KBM-7 (cell line): ENCODE measurements at regions not wholly inside any gene's neighbourhood (a gene's known extent, or its start where the extent isn't known, plus 50 kb on each side); places are given as distances from the start of the nearest gene placed in this dataset.
"Not testable (repeated sequence)": the region's sequence is repeated elsewhere in the genome, so short reads cannot be mapped to it uniquely, and the experiment has no call there.

ENCODE experiments used
- DNase-seq: peaks from one replicate; pipeline ENCODE4 v3.0.0-alpha.2; 2015
- in situ Hi-C: fragments of 300-500 bp; cut with MboI; formaldehyde crosslinking; loops from 2 replicates; pipeline ENCODE4 v1.14.3; 2020; ENCODE audit warnings: low sequenced_read_pairs, low pct_unique_long_range_greater_than_20kb, mixed read lengths

- DNase-seq, result no peak
- in situ Hi-C loops, result no loop called here
Measured at GRCh38 chr10:25076506-25077177, 60.2 kb downstream of the THNSL1 start.

DNA sequence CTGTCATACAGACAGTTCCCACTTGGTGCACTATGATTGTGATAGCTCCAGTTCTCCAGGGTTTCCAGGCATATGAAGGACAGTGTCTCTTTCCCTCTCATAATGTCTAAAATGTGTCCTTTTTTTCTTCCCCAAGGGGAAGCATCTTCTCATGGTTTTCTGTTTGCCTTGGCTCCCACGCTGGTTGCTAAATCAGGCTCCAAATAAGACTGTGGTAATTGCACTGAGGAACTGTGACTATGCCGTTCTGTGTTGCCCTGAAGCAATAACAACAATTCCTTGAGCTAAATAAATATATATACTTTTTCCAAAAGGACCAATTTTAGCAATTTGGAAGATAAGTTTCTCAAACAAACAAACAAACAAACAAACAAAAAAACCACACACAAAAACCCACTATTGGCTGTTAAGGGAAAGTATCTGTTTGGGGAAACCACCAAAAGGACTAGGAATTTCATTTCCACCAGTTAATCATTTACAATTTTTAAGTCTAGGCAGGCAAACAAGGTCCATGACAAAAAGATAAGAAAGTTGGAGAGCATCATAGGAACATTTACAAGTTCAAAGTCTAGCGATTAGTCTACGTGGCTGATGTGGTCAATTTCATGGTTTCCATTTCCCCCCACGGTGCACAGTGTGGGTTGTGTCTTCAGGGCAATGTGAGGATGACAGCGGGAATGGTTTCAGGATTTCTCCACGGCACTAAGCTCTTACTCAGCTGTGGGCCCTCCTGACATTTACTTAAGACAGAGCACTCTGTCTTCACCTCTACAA, 62.4 kb downstream of the THNSL1 start:
- in situ Hi-C loops, result no loop called here

DNA sequence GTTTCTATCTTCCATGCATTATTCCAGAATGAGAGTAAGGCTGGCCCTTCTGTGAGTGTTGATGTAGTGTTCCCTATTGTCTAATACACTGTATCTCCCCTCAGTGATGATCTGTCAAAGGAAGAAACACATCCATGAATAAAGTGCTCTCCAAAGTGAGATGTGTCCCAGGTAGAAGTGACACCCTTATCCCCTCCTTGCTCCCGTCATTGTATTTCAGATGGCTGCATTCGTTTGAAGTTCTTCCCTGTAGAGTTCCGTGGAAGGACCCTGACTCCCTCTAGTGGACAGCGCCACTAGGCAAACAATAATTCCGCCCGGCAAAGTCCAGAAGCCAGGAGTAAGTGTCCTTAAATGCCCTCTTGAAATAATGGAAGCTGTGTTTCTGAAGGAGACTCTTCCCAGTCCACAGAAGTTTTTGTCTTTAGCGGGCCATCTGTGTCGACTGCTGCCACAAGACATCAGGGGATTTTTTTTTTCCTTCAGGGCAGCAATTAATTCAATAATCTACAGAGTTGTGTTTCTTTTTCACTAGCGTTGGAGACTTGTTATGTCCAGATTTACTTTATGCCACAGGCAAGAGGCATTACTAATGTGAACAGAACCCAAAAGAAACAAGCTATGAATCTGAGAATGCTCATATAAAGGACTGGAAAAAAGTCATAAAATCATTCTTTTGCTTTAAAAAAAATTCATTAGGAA, 64.6 kb downstream of the THNSL1 start:
- in situ Hi-C loops, result no loop called here
- DNase-seq, result peak; percentile 79

More for the DNA sequence above, 62.4 kb downstream of the THNSL1 start:
- no peak for DNase-seq

GRCh38 chr10:25082276-25083204, 66.1 kb downstream of the THNSL1 start:
- in situ Hi-C loops, result no loop called here
- DNase-seq, result peak; percentile 47

DNA sequence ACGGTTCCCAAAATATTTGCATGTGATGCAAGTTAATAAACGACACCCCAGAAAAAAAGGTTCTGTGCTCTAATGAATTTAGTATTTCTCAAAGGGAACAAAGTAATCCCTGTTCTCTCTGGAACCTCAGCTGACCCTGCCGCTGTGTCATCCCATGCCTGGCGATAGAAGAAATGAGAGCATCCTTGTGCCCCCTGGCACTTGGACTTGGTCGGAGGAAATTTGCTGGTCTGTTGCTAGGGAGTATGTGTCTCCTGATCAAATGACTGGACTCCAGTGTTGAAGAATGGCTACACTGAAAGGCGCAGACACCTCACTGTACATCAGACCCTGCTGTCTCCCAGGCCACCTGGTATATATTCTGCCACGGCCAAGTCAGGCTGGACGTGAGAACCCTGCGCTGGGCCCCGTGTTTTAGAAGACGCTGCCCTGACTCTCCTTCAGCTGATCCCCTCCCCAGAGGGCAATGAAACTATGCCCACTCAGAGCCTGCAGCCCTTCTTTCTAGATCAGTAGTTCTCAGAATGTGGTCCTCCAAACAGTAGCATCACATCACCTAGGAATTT, 67.2 kb downstream of the THNSL1 start:
- DNase-seq, result no peak
- in situ Hi-C loops, result no loop called here

DNA sequence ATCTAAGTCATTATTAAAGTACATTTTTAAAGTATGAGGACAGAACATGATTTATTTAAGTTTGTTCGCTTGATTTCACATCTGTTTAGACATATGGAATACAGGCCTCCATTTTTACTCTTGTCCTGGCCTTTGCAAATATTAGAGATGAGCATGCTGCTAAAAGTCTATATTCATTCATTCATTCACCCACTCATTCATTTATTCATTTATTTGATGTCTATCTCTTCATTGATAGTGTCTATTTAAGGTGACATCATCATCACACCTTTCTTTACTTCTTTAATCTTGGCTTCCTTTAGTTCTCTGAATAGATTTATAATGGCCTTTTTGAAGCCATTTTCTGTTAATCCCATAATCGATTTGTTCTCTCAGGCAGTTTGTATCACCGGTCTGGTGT, 68.0 kb downstream of the THNSL1 start:
- no peak for DNase-seq
- in situ Hi-C loops, result no loop called here

GRCh38 chr10:25094590-25094989, 78.2 kb downstream of the THNSL1 start:
- no peak for DNase-seq
- in situ Hi-C loops, result no loop called here

- DNase-seq, result no peak
- in situ Hi-C loops, result no loop called here
Measured at GRCh38 chr10:25097669-25098411, 77.0 kb upstream of the GPR158 start.

- no peak for DNase-seq
- in situ Hi-C loops, result no loop called here
Measured at GRCh38 chr10:25100141-25100540, 74.7 kb upstream of the GPR158 start.

DNA sequence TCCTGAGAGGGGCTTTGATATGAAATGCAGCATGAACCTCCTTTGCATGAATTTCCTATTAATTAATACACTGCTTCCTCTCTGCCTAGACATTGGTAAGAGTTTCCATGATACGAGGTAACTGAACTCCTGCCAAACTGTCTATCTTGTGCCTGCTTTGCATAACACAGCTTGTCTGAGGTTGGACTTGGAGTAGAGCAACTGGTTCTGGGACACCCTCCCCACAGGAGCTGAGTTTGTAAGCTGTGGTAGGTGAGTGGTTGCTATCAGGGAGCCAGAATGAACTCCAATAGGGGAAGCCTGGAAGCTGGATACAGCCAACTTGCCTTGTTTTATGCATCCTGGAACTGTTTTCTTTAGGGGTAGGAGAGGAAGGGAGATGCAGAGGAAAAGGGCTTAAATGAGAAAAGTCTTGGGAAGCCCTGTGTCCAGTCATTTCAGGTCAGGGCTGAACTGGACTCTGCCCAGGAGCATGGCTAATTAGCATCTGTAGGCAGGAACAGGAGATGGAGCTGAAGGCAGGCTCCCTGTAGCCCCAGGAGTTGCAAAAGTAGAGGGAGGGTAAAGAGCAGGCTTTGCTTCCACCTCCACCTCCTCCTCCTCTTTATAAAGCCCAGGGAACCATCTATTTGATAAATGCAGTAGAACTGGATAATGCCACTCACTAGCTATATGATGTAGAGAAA, 73.2 kb upstream of the GPR158 start:
- in situ Hi-C loops, result no loop called here
- no peak for DNase-seq

DNA sequence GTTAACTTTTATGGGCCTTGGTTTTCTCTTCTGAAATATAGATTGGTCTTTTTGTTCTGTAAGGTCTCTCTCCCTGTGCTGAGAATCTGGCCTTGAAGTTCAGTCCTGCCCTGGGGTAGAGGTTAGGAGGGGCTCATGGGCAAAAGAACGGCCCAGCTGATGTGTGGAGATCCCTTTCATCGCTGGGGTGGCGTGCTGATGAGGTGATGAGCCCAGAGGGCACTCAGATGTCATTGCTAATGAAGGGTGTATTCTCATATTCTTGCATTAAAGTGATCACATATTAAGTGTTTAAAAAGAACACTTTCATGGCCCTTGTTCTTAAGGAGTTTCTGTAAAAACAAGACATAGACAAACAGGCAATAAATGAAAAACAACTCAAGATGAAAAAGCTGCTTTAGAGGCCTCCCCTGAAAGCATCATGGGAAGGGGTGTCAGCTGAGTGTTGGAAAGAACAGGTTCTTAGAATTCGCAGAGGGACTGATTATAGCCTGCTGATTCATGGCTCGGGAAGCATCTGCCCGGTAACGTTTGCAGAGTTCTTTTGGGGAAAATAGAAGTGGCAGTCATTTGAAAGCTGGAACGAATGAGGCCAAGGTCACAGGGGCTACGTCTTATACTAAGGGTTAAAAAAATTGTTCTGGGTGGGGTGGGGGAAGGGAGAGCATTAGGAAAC, 72.5 kb upstream of the GPR158 start:
- in situ Hi-C loops, result no loop called here
- no peak for DNase-seq

- in situ Hi-C loops, result no loop called here
- no peak for DNase-seq
Measured at GRCh38 chr10:25103703-25104102, 71.1 kb upstream of the GPR158 start.

GRCh38 chr10:25104441-25104840, 70.4 kb upstream of the GPR158 start:
- in situ Hi-C loops, result no loop called here
- DNase-seq, result no peak

DNA sequence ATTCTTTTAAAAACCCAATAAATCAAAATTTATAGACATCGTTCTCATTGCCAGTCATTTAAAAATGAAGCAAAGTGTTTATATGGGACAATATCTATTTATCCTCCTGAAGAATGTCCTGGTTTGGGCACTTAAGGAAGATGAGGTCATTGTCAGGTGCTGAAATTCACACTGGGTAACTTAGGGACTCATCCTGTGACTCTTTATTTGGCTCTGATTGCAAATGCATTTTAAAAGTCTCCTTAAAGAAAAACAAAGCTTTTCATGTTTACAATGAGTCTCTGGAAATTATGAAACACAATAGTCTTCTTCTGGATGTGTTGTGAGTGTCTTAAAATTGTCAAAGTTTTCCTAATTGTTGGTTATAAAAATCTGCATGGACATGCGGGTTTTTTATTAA, 69.5 kb upstream of the GPR158 start:
- no peak for DNase-seq
- in situ Hi-C loops, result no loop called here

DNA sequence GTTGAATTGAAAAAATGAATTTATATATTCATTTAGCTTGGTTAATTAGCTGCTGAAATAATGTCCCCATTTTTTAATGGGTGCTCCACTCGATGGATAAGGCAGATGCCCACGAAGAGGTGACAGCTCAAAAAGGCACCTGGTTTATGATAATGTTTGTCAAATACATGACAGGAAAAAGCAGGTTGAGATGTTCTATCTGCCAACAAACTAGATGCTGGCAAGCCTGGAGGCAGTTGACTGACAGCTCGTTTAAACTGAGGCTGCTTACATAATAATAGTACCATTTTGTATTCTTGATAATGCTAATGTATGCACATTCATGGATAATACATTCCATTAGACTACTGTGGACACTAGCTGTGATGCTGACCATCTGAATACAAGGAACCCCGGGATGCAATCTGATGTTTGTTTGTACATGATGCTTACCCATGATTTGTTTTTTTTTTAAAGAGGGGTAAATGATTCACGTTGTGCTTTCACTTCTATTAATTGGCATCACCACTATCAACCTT, 69.0 kb upstream of the GPR158 start:
- no peak for DNase-seq
- in situ Hi-C loops, result no loop called here

GRCh38 chr10:25107756-25108155, 67.0 kb upstream of the GPR158 start:
- in situ Hi-C loops, result no loop called here
- DNase-seq, result no peak

DNA sequence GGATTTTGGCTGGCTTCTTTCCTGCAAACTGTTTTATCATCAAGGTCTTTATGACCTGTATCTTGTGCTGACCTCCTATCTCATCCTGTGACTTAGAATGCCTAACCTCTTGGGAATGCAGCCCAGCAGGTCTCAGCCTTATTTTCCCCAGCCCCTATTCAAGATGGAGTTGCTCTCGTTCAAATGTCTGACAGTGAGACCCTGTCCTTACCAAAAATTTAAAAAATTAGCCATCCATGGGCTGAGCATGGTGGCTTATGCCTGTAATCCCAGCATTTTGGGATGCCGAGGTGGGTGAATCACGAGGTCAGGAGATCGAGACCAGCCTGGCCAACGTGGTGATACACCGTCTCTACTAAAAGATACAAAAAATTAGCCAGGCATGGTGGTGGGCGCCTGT, 64.9 kb upstream of the GPR158 start:
- DNase-seq, in situ Hi-C loops: not testable (repeated sequence)
